SK-N-MC (cell line): ENCODE measurements at regions not wholly inside any gene's neighbourhood (a gene's known extent, or its start where the extent isn't known, plus 50 kb on each side); places are given as distances from the start of the nearest gene placed in this dataset.
"Not testable (repeated sequence)": the region's sequence is repeated elsewhere in the genome, so short reads cannot be mapped to it uniquely, and the experiment has no call there.

ENCODE experiments used
- EZH2 ChIP-seq: fragments of 200-600 bp; sonication (generic); IDR thresholded peaks from one replicate; pipeline ENCODE4 v1.6.1; 2017; ENCODE audit warnings: antibody characterized with exemption
- FOXP2 ChIP-seq: optimal IDR thresholded peaks from 2 replicates; pipeline ENCODE3; 2011; ENCODE audit warnings: mild to moderate bottlenecking, moderate library complexity; ENCODE audit not compliant: insufficient read depth; ENCODE audit errors: extremely low read length, control extremely low read depth
- POLR2AphosphoS5 ChIP-seq: IDR thresholded peaks from 2 replicates; pipeline ENCODE4 v1.6.1; 2012; ENCODE audit warnings: mild to moderate bottlenecking, low read depth, low read length, borderline replicate concordance

- TF ChIP-seq EZH2, POLR2AphosphoS5, FOXP2: not testable (repeated sequence)
Measured at GRCh38 chr7:65758991-65759390, 113.9 kb upstream of the VKORC1L1 start.
